HepG2 (cell line): ENCODE measurements at regions not wholly inside any gene's neighbourhood (a gene's known extent, or its start where the extent isn't known, plus 50 kb on each side); places are given as distances from the start of the nearest gene placed in this dataset.

Experiments
- ELF4 ChIP-seq: sonication (generic); formaldehyde crosslinking; IDR thresholded peaks from 2 replicates; pipeline ENCODE4 v1.5.0; 2020; ENCODE audit warnings: missing genetic modification reagents, mild to moderate bottlenecking, moderate library complexity, borderline replicate concordance
- POLR2AphosphoS5 ChIP-seq: IDR thresholded peaks from 2 replicates; pipeline ENCODE4 v1.6.1; 2012; ENCODE audit warnings: low read depth, low read length
- TOPORS ChIP-seq: sonication (generic); formaldehyde crosslinking; IDR thresholded peaks from 2 replicates; pipeline ENCODE4 v1.8.0; 2023; ENCODE audit warnings: mild to moderate bottlenecking, missing genetic modification reagents
- ZKSCAN1 ChIP-seq: fragments of 150-350 bp; IDR thresholded peaks from 2 replicates; pipeline ENCODE4 v1.6.1; 2014; ENCODE audit warnings: low read length
- TF ChIP-seq, protein P1 (sequence below): sonication (generic); formaldehyde crosslinking; IDR thresholded peaks from 2 replicates; pipeline ENCODE4 v1.5.0; 2020; ENCODE audit warnings: mild to moderate bottlenecking, missing genetic modification reagents, moderate library complexity
- TF ChIP-seq, protein P2 (sequence below): IDR thresholded peaks from 2 replicates; pipeline ENCODE4 v1.6.1; 2016; ENCODE audit warnings: low read depth, borderline replicate concordance

GRCh38 chr12:38385486-38385885 is 68.9 kb downstream of the ALG10B start:
- TF ChIP-seq POLR2AphosphoS5 (no peak), ZKSCAN1 (no peak), TOPORS (CRISPR knock-in tag) (no peak), ELF4 (CRISPR knock-in tag) (no peak)
- TF ChIP-seq, protein P1, sequence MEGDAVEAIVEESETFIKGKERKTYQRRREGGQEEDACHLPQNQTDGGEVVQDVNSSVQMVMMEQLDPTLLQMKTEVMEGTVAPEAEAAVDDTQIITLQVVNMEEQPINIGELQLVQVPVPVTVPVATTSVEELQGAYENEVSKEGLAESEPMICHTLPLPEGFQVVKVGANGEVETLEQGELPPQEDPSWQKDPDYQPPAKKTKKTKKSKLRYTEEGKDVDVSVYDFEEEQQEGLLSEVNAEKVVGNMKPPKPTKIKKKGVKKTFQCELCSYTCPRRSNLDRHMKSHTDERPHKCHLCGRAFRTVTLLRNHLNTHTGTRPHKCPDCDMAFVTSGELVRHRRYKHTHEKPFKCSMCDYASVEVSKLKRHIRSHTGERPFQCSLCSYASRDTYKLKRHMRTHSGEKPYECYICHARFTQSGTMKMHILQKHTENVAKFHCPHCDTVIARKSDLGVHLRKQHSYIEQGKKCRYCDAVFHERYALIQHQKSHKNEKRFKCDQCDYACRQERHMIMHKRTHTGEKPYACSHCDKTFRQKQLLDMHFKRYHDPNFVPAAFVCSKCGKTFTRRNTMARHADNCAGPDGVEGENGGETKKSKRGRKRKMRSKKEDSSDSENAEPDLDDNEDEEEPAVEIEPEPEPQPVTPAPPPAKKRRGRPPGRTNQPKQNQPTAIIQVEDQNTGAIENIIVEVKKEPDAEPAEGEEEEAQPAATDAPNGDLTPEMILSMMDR (CRISPR knock-in tag) = no peak
- TF ChIP-seq, protein P2, sequence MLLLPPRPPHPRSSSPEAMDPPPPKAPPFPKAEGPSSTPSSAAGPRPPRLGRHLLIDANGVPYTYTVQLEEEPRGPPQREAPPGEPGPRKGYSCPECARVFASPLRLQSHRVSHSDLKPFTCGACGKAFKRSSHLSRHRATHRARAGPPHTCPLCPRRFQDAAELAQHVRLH (CRISPR knock-in tag) = no peak
